Fibroblast of villous mesenchyme (primary cell): ENCODE measurements at regions not wholly inside any gene's neighbourhood (a gene's known extent, or its start where the extent isn't known, plus 50 kb on each side); places are given as distances from the start of the nearest gene placed in this dataset.

ENCODE experiments used
- DNase-seq: peaks from one replicate; pipeline ENCODE4 v3.0.0-alpha.2; 2010; ENCODE audit warnings: low read depth
- H3K4me3 ChIP-seq: 2 replicates; pipeline ENCODE4 v1.5.1; 2011; ENCODE audit warnings: low read depth, mild to moderate bottlenecking, low read length
- TF ChIP-seq, protein P1 (sequence below): IDR thresholded peaks from 2 replicates; pipeline ENCODE4 v1.5.1; 2012; ENCODE audit warnings: low read depth, mild to moderate bottlenecking, low read length; ENCODE audit not compliant: insufficient read depth

DNA sequence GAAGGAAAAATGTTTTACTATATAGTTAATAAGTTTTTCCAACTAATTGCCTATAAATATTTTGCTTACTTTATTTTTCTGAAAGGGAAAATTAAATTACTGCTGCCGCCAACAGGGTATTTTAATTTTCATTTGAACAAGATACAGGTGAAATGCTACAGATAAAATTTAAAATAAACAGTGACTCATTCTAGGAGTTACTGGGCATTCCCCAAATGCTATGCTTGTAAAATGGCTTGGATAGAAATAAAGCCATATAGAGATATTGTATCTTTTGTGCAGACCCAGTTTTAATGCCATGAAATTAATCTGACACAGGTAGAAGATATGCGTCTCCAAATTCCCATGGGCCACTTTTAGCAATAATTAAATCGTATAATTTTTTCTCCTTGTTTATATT, 144.5 kb downstream of the NAP1L3 start:
- DNase-seq, result no peak
- TF ChIP-seq, protein P1, sequence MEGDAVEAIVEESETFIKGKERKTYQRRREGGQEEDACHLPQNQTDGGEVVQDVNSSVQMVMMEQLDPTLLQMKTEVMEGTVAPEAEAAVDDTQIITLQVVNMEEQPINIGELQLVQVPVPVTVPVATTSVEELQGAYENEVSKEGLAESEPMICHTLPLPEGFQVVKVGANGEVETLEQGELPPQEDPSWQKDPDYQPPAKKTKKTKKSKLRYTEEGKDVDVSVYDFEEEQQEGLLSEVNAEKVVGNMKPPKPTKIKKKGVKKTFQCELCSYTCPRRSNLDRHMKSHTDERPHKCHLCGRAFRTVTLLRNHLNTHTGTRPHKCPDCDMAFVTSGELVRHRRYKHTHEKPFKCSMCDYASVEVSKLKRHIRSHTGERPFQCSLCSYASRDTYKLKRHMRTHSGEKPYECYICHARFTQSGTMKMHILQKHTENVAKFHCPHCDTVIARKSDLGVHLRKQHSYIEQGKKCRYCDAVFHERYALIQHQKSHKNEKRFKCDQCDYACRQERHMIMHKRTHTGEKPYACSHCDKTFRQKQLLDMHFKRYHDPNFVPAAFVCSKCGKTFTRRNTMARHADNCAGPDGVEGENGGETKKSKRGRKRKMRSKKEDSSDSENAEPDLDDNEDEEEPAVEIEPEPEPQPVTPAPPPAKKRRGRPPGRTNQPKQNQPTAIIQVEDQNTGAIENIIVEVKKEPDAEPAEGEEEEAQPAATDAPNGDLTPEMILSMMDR, result no peak

More for the DNA sequence above, 144.5 kb downstream of the NAP1L3 start:
- H3K4me3 ChIP-seq, result no peak overlapping the region
